GM21825 (cell line): ENCODE measurements at regions not wholly inside any gene's neighbourhood (a gene's known extent, or its start where the extent isn't known, plus 50 kb on each side); places are given as distances from the start of the nearest gene placed in this dataset.
"Not testable (repeated sequence)": the region's sequence is repeated elsewhere in the genome, so short reads cannot be mapped to it uniquely, and the experiment has no call there.

Experiments
- ATAC-seq: cut with Tn5 transposase; IDR thresholded peaks from one replicate; pipeline ENCODE4 v1.9.1; 2021; ENCODE audit warnings: mild to moderate bottlenecking, moderate library complexity; ENCODE audit not compliant: unreplicated experiment

DNA sequence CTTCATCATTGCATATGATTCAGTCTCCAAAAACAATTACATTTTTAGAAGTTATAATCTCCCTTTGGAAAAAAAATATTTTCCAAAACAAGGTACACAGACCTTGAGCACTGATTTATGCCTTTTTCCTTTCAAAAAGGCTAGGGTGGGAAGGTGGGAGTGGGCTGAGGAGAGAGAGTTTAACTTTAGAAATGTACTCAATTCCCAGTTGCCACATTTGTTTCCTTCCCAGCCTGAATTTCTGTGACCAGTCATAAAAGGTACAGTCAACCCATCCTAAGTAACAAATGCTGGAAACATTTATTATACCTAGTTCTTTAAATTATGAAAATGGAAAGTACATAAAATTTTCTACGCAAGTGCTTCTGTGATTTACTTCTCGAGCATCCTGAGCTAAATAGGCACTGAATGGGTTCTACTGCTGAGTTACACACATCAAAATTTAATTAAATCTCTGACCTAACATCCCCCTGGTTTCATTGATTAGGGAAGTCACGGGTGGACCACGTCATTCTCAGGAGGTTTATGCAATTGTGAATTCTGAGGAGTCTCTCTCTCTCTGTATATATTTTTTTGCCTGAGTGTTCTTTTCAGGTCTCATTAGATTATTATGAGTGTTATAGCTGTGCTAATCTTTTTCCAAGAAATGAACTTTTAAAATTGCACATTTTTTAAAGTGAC lies 371.8 kb downstream of the BTG1 start:
- ATAC-seq, result no peak

- ATAC-seq, result no peak
Measured at GRCh38 chr12:91772411-91772810, 373.2 kb downstream of the BTG1 start.

- no peak for ATAC-seq
Measured at GRCh38 chr12:91769736-91770135, 375.9 kb downstream of the BTG1 start.

GRCh38 chr12:91767237-91767636 lies 378.4 kb downstream of the BTG1 start:
- no peak for ATAC-seq

DNA sequence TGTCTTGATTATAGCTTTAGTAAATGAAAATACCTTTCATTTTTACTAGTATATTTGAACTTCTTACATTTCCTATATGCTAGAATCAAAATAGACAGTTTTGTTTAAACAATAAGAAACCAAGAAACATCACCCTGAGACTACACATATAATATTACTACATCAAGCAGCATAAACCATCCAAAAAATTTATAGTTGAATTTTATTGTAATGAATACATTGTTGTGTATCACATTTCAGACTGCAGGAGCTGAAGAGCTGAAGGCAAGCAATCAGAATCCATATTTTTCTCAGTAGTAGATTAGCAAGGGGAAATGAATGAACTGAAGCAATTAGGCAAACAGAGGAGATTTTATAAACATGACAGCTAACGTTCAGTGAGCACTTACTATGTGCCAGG lies 379.2 kb downstream of the BTG1 start:
- ATAC-seq, result no peak

- no peak for ATAC-seq
Measured at GRCh38 chr12:91763654-91764370, 381.8 kb downstream of the BTG1 start.

- ATAC-seq, result no peak
Measured at GRCh38 chr12:91753649-91754048, 392.0 kb downstream of the BTG1 start.

DNA sequence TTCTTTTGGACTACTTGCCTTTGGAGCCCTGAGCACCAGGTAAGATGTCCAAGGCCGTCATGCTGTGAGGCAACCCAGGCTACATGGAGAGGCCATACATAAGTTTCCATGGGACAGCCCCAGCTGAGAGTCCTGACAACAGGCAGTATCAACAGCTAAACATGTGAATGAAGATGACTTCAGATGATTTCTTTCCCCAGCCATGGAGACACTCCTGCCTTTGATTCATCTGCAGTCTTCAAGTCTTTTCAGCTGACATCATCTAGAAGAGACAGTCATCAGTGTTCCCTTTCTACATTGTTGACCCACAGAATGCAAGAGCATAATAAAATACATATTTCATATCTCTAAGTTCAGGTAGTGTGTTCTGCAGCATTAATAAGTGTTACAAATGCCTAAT lies 398.7 kb downstream of the BTG1 start:
- ATAC-seq, result no peak

DNA sequence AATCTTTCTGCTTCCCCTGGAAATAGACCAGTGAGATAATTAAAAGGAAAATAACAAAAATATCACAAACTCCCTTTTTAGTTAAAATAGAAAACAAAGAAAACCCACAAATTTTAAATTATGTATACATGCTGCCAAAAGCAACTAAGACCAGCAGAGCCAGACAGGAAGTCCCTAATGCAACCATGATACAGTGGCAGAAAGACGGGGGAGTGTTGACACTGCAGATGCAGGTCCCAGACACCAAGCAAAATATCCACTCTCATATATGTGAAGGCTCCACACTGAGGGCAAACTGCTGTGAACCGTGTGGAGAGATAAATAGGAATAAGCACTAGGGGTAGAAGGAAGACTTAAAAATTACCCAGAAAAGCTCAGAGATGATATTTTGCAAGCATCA lies 401.0 kb downstream of the BTG1 start:
- ATAC-seq, result no peak

- no peak for ATAC-seq
Measured at GRCh38 chr12:91743704-91744321, 401.8 kb downstream of the BTG1 start.

GRCh38 chr12:91743280-91743679 lies 402.4 kb downstream of the BTG1 start:
- ATAC-seq, result no peak

GRCh38 chr12:91741932-91742331 lies 403.7 kb downstream of the BTG1 start:
- no peak for ATAC-seq

DNA sequence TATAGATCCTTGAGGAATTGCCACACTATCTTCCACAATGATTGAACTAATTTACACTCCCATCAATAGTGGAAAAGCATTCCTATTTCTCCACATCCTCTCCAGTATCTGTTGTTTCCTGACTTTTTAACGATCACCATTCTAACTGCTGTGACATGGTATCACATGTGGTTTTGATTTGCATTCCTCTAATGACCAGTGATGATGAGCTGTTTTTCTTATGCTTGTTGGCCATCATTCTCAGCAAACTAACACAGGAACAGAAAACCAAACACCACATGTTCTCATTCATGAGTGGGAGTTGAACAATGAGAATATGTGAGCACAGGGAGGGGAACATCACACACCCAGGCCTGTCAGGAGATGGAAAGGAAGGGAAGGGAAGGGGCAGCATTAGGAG lies 411.8 kb downstream of the BTG1 start:
- ATAC-seq, result not testable (repeated sequence)

GRCh38 chr12:91732086-91732485 lies 413.6 kb downstream of the BTG1 start:
- ATAC-seq, result no peak

DNA sequence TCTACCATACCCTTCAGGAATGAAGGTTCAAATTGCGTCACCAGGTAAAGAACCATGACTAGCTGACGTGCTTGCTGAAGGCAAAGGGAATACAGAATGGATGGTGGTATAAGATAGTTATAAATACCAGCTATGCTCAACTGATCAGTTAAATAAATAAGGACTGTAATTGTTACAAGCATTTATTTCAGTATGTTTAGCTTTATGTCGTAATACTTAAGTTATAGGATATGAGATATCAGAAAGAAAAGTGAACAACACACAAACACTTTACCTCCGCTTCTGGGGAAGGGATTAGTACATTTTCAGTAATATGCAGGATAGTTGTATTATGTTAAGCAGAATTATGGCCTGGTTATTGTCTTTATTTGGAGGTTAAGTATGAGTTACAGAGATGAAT lies 416.1 kb downstream of the BTG1 start:
- ATAC-seq, result no peak

GRCh38 chr12:91723191-91723590 lies 422.5 kb downstream of the BTG1 start:
- ATAC-seq, result no peak

- no peak for ATAC-seq
Measured at GRCh38 chr12:91722072-91722471, 423.6 kb downstream of the BTG1 start.

DNA sequence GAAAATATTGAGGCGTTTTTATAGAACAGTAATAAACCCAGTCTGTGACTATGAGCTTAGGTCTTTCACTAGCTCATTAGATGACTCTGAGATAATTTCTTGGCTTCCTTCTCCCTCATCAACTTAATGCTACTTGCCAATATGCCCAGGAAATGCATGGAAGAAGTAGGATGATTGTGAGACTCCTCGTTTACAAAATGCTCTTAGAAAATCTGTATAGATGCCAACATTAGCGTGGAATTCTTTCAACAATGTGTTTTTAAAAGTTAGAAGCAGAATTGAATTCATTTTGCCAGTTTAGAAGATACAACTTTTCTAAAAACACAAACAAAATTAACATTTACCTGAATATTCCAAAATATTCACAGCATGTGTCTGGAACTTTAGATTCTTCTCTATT lies 424.6 kb downstream of the BTG1 start:
- ATAC-seq, result no peak

- no peak for ATAC-seq
Measured at GRCh38 chr12:91718326-91718725, 427.3 kb downstream of the BTG1 start.

DNA sequence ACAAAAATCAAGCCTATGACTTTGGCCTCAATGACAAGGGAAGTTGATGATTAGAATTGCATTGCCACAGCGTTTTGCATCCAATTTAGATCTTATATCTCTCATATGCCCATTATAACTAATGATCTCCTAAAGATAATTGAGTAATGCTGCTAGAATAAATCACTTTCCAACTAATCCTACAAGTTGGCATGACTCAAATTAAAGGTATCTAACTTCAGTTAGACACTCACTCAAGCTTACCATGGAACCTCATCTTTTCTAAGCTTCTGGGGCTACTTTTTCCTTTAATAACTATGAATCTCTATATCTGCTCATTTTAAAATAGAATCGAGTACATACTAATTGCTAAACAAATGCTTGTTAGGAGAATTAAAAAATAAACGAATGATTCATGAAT lies 427.8 kb downstream of the BTG1 start:
- ATAC-seq, result no peak

GRCh38 chr12:91711925-91712324 lies 433.7 kb downstream of the BTG1 start:
- not testable (repeated sequence) for ATAC-seq

GRCh38 chr12:91706466-91706865 lies 439.2 kb downstream of the BTG1 start:
- no peak for ATAC-seq
